Esophagus squamous epithelium (tissue), 4 donors: ENCODE measurements at regions not wholly inside any gene's neighbourhood (a gene's known extent, or its start where the extent isn't known, plus 50 kb on each side); places are given as distances from the start of the nearest gene placed in this dataset.

Experiments used
- POLR2A ChIP-seq, 4 donors: fragments of 450-650 bp; IDR thresholded peaks; one replicate each; pipeline ENCODE4 v1.6.1; 2017; ENCODE audit warnings: antibody characterized with exemption in 4 of 4, mild to moderate bottlenecking in 4 of 4, moderate library complexity in 3 of 4
- TF ChIP-seq, protein P1 (sequence below), 6 experiments: fragments of 450-650 bp in 4 of 6; fragments of 200-600 bp in 2 of 6; sonication (generic) in 2 of 6; IDR thresholded peaks; one replicate each; pipeline ENCODE4 v1.5.1; 2016 to 2019; ENCODE audit warnings: antibody characterized with exemption in 6 of 6, mild to moderate bottlenecking in 4 of 6, moderate library complexity in 4 of 6

DNA sequence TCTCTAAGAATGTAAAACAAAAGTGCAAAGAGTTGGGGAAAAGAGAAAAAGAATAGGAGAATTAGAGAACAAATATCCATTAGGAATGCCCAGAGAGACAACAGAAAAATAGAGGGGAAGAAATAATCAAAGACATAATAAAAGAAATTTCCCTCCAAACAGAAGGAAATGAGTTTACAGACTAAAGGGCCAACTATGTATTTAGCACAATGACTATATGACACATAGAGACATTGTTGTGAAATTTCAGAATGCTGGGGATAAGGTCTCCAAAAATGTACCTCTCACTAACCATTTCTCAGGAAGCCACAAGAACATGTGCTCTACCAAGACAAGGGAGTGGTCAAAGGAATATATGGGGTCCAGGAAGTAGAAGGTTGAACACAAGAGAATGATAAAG lies 121.0 kb upstream of the ACSL4 start:
- no peak for TF ChIP-seq POLR2A (IDR thresholded peaks at IDR 0.05)
- TF ChIP-seq, protein P1, sequence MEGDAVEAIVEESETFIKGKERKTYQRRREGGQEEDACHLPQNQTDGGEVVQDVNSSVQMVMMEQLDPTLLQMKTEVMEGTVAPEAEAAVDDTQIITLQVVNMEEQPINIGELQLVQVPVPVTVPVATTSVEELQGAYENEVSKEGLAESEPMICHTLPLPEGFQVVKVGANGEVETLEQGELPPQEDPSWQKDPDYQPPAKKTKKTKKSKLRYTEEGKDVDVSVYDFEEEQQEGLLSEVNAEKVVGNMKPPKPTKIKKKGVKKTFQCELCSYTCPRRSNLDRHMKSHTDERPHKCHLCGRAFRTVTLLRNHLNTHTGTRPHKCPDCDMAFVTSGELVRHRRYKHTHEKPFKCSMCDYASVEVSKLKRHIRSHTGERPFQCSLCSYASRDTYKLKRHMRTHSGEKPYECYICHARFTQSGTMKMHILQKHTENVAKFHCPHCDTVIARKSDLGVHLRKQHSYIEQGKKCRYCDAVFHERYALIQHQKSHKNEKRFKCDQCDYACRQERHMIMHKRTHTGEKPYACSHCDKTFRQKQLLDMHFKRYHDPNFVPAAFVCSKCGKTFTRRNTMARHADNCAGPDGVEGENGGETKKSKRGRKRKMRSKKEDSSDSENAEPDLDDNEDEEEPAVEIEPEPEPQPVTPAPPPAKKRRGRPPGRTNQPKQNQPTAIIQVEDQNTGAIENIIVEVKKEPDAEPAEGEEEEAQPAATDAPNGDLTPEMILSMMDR (IDR thresholded peaks at IDR 0.05) = no peak
